ENCODE measurements at regions not wholly inside any gene's neighbourhood (a gene's known extent, or its start where the extent isn't known, plus 50 kb on each side); places are given as distances from the start of the nearest gene placed in this dataset.

GRCh38 chr7:46173476-46174195 lies 252.6 kb upstream of the IGFBP3 start:
- no peak overlapping the region for H3K4me3 ChIP-seq (replicated peaks; ENCODE audit: low read depth, low read length)
- DNase-seq (ENCODE audit: extremely low read depth, low read depth) = no peak
- no peak for TF ChIP-seq CTCF (IDR thresholded peaks at IDR 0.05; ENCODE audit: low read depth, low read length, missing control alignments)

GRCh38 chr7:46170792-46171191 lies 249.7 kb upstream of the IGFBP3 start:
- DNase-seq (ENCODE audit: extremely low read depth, low read depth) = no peak
- no peak for TF ChIP-seq CTCF (IDR thresholded peaks at IDR 0.05; ENCODE audit: low read depth, low read length, missing control alignments)
- no peak overlapping the region for H3K4me3 ChIP-seq (replicated peaks; ENCODE audit: low read depth, low read length)

GRCh38 chr7:46170021-46170420 lies 248.9 kb upstream of the IGFBP3 start:
- no peak for DNase-seq (ENCODE audit: extremely low read depth, low read depth)
- no peak for TF ChIP-seq CTCF (IDR thresholded peaks at IDR 0.05; ENCODE audit: low read depth, low read length, missing control alignments)
- no peak overlapping the region for H3K4me3 ChIP-seq (replicated peaks; ENCODE audit: low read depth, low read length)

- TF ChIP-seq CTCF (IDR thresholded peaks at IDR 0.05; ENCODE audit: low read depth, low read length, missing control alignments) = no peak
- no peak overlapping the region for H3K4me3 ChIP-seq (replicated peaks; ENCODE audit: low read depth, low read length)
- DNase-seq (ENCODE audit: extremely low read depth, low read depth) = no peak
Measured at GRCh38 chr7:46169384-46169755, 248.3 kb upstream of the IGFBP3 start.

GRCh38 chr7:46168671-46169383 lies 247.8 kb upstream of the IGFBP3 start:
- H3K4me3 ChIP-seq (replicated peaks; ENCODE audit: low read depth, low read length) = no peak overlapping the region
- DNase-seq (ENCODE audit: extremely low read depth, low read depth) = no peak
- no peak for TF ChIP-seq CTCF (IDR thresholded peaks at IDR 0.05; ENCODE audit: low read depth, low read length, missing control alignments)

GRCh38 chr7:46168231-46168630 lies 247.2 kb upstream of the IGFBP3 start:
- H3K4me3 ChIP-seq (replicated peaks; ENCODE audit: low read depth, low read length) = no peak overlapping the region
- no peak for TF ChIP-seq CTCF (IDR thresholded peaks at IDR 0.05; ENCODE audit: low read depth, low read length, missing control alignments)

More at GRCh38 chr7:46168231-46168630, 247.2 kb upstream of the IGFBP3 start:
- no peak for DNase-seq (ENCODE audit: extremely low read depth, low read depth)

Data from HFF-Myc (cell line).